Parathyroid adenoma (tissue), 2 donors: ENCODE measurements at regions not wholly inside any gene's neighbourhood (a gene's known extent, or its start where the extent isn't known, plus 50 kb on each side); places are given as distances from the start of the nearest gene placed in this dataset.

Source experiments
- H2AFZ ChIP-seq: fragments of 300-600 bp; sonication (generic); one replicate; pipeline ENCODE4 v1.7.0; 2017; ENCODE audit warnings: antibody characterized with exemption, mild to moderate bottlenecking
- H3K27ac ChIP-seq: fragments of 300-600 bp; sonication (generic); one replicate; pipeline ENCODE4 v1.7.0; 2017
- H3K27me3 ChIP-seq: fragments of 300-600 bp; sonication (generic); one replicate; pipeline ENCODE4 v1.7.0; 2017; ENCODE audit warnings: low read length; ENCODE audit not compliant: control insufficient read depth, insufficient read depth
- H3K36me3 ChIP-seq: fragments of 300-600 bp; sonication (generic); one replicate; pipeline ENCODE4 v1.7.0; 2017; ENCODE audit warnings: low read length; ENCODE audit not compliant: control insufficient read depth, insufficient read depth
- H3K4me1 ChIP-seq: fragments of 300-600 bp; sonication (generic); one replicate; pipeline ENCODE4 v1.7.0; 2017; ENCODE audit warnings: control low read depth
- H3K4me2 ChIP-seq: fragments of 300-600 bp; sonication (generic); one replicate; pipeline ENCODE4 v1.7.0; 2017; ENCODE audit warnings: low read length
- H3K4me3 ChIP-seq: fragments of 300-600 bp; sonication (generic); one replicate; pipeline ENCODE4 v1.7.0; 2017; ENCODE audit warnings: low read depth, low read length
- H3K79me2 ChIP-seq: fragments of 300-600 bp; sonication (generic); one replicate; pipeline ENCODE4 v1.7.0; 2017; ENCODE audit warnings: control low read depth
- H3K9ac ChIP-seq: fragments of 300-600 bp; sonication (generic); one replicate; pipeline ENCODE4 v1.7.0; 2017; ENCODE audit warnings: mild to moderate bottlenecking
- H3K9me3 ChIP-seq: fragments of 300-600 bp; sonication (generic); one replicate; pipeline ENCODE4 v1.7.0; 2017; ENCODE audit warnings: low read length; ENCODE audit not compliant: control insufficient read depth
- TF ChIP-seq, protein P1 (sequence below): fragments of 300-600 bp; sonication (generic); IDR thresholded peaks from one replicate; pipeline ENCODE4 v1.7.0; 2017; ENCODE audit warnings: antibody characterized with exemption, mild to moderate bottlenecking
- donor health status: primary hyperparathyroidism.

DNA sequence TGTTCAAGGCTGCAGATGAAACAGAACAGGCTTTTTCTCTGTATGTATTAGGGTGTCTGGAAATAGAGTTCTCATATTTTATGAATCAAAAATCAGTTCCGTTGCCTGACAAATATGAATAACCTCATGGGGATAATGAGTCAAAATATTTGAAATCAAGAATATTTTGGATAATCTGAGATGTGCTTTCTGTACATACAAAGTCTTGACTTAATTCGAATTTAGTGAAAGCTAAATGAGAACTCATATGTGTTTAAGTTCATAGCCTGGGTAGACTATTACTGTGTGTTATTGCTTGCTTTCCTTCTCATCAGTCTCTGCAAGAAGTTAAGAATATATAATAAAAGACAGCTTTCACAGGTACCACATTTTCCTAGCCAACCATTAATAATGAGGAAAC lies 689.0 kb downstream of the REEP3 start:
- H3K36me3 ChIP-seq: no peaks in the 10 kb centered on the region
- no peak overlapping the region for H2AFZ ChIP-seq
- no peaks in the 10 kb centered on the region for H3K27me3 ChIP-seq
- no peak overlapping the region for H3K27ac ChIP-seq
- no peak overlapping the region for H3K4me2 ChIP-seq
- H3K9ac ChIP-seq: no peak overlapping the region
- H3K4me3 ChIP-seq: no peak overlapping the region
- H3K9me3 ChIP-seq: no peaks in the 10 kb centered on the region
- H3K79me2 ChIP-seq: no peaks in the 10 kb centered on the region
- no peaks in the 10 kb centered on the region for H3K4me1 ChIP-seq
- TF ChIP-seq, protein P1, sequence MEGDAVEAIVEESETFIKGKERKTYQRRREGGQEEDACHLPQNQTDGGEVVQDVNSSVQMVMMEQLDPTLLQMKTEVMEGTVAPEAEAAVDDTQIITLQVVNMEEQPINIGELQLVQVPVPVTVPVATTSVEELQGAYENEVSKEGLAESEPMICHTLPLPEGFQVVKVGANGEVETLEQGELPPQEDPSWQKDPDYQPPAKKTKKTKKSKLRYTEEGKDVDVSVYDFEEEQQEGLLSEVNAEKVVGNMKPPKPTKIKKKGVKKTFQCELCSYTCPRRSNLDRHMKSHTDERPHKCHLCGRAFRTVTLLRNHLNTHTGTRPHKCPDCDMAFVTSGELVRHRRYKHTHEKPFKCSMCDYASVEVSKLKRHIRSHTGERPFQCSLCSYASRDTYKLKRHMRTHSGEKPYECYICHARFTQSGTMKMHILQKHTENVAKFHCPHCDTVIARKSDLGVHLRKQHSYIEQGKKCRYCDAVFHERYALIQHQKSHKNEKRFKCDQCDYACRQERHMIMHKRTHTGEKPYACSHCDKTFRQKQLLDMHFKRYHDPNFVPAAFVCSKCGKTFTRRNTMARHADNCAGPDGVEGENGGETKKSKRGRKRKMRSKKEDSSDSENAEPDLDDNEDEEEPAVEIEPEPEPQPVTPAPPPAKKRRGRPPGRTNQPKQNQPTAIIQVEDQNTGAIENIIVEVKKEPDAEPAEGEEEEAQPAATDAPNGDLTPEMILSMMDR: no peak

DNA sequence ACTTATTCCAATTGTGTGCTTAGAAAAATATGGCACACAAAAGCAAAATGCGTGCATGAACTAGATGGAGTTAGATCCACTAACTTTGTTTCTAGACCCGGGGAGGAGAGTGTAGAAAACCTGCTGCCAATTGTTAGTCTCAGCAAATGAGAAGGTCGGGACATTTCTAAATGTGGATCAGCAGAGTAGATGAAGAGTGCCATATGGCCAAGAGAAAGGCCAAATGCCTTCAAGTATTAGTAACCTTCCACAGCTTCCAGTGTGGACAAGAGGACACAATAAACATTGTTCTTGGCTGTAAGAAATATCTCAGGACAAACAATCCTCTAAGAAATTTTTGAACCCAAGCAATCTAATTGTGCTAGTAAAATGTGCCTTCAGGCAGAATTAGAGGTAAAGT lies 690.3 kb downstream of the REEP3 start:
- H3K4me1 ChIP-seq: no peaks in the 10 kb centered on the region
- no peak overlapping the region for H3K4me3 ChIP-seq
- no peaks in the 10 kb centered on the region for H3K36me3 ChIP-seq
- no peak overlapping the region for H3K27ac ChIP-seq
- H3K4me2 ChIP-seq: no peak overlapping the region
- H2AFZ ChIP-seq: no peak overlapping the region
- no peaks in the 10 kb centered on the region for H3K27me3 ChIP-seq
- TF ChIP-seq, protein P1: no peak
- no peaks in the 10 kb centered on the region for H3K9me3 ChIP-seq
- no peaks in the 10 kb centered on the region for H3K79me2 ChIP-seq
- no peak overlapping the region for H3K9ac ChIP-seq

DNA sequence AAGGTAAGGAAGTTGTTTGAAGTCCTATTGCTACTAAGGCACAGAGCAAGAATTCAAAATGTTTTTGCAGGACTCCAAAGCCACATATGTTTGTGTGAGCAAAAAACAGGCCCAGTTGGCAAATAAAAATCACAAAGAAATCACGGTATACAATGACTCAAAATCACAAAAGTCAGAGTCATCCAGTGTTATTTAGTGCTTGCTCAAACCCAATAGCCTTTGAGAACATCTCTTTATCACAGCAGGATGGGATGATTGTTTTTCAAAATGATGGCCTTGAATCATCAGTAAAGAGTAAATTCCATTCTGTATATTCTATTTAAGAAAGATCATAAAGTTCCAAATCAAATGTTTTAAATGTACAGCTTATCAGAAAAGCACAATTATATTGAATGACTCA lies 693.9 kb downstream of the REEP3 start:
- no peak overlapping the region for H3K4me2 ChIP-seq
- no peaks in the 10 kb centered on the region for H3K27me3 ChIP-seq
- TF ChIP-seq, protein P1: no peak
- H2AFZ ChIP-seq: no peak overlapping the region
- no peaks in the 10 kb centered on the region for H3K9me3 ChIP-seq
- no peaks in the 10 kb centered on the region for H3K36me3 ChIP-seq
- H3K9ac ChIP-seq: no peak overlapping the region
- H3K27ac ChIP-seq: no peak overlapping the region
- H3K4me1 ChIP-seq: no peaks in the 10 kb centered on the region
- no peak overlapping the region for H3K4me3 ChIP-seq
- H3K79me2 ChIP-seq: no peaks in the 10 kb centered on the region

DNA sequence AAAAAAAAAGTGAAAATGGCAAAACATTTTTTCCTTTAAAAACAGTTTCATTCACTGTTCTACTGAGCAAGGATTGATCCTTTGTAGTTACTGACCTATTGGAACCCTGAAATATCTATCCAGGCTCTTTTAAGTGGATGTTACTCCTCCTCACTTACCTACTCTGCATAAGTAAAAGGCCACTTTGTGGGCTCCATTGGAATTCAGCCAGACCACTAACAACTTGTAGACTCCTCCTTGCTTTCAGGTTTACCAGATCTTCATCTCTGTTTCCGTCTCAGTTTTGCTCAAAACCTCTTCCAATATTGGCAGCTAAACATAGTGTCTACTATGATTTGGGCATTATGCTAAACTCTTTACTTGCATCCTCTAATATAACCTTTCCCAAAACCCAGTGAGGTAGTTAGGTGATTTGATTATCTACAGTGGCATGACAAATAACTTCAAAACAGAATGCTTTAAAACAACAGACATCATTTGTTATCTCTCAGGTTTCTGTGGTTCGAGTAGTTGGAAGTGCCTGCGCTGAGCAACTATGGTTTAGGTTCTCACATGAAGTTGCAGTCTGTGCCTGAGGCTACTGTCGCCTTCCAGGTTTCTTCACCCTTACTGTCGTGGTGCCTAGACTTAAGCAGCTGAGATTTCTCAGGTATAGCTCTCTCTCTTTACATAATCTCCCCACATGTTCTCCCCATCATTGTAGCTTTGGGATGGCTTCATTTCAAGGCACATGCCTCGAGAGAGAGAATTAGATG lies 698.2 kb downstream of the REEP3 start:
- H3K27me3 ChIP-seq: no peaks in the 10 kb centered on the region
- no peak overlapping the region for H2AFZ ChIP-seq
- TF ChIP-seq, protein P1: no peak
- no peak overlapping the region for H3K27ac ChIP-seq
- no peak overlapping the region for H3K4me2 ChIP-seq
- H3K36me3 ChIP-seq: no peaks in the 10 kb centered on the region
- H3K79me2 ChIP-seq: no peaks in the 10 kb centered on the region
- no peak overlapping the region for H3K9ac ChIP-seq
- H3K4me1 ChIP-seq: no peaks in the 10 kb centered on the region
- H3K9me3 ChIP-seq: no peaks in the 10 kb centered on the region
- no peak overlapping the region for H3K4me3 ChIP-seq

DNA sequence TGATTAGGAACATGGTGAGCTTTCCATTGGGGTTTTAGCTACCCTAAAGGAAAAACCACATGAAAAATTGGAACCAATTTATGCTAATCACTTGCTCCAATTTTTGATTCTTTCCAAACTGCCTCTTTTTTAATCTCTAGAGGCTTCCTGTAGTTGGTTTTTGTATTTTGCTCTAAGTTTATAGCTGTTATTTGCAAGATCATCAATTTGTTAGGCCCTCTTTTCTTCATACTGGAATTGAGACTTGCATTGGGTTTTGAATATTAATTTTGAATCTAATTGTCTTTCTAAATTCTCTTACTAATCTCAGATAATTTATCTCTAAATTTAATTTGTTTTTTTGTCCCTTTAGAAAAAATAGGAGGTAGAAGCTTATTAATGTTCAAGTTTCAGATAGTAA lies 713.3 kb downstream of the REEP3 start:
- H3K4me1 ChIP-seq: no peaks in the 10 kb centered on the region
- H3K9me3 ChIP-seq: no peaks in the 10 kb centered on the region
- H2AFZ ChIP-seq: no peak overlapping the region
- H3K4me2 ChIP-seq: no peak overlapping the region
- H3K9ac ChIP-seq: no peak overlapping the region
- no peak overlapping the region for H3K27ac ChIP-seq
- TF ChIP-seq, protein P1: no peak
- no peak overlapping the region for H3K4me3 ChIP-seq
- no peaks in the 10 kb centered on the region for H3K27me3 ChIP-seq
- H3K79me2 ChIP-seq: no peaks in the 10 kb centered on the region
- no peaks in the 10 kb centered on the region for H3K36me3 ChIP-seq
